ENCODE measurements at regions not wholly inside any gene's neighbourhood (a gene's known extent, or its start where the extent isn't known, plus 50 kb on each side); places are given as distances from the start of the nearest gene placed in this dataset.

DNA sequence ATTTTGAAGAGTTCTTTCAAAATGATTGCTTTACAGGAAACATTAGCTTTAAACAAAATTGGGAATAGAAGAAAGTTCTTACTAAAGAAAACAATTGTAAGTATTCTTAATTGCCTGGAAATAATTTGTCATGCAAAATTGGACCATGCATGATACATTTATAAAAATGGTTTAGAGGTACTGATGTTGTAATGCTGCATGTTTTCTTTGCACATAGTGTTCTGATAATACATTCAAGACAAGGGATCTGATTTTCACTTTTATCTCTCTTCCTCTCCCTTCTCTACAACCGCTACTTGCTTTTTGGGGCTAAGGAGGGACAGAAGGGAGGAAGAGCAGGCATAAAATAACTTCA, 211.6 kb upstream of the MPDZ start:
- no peak for DNase-seq (ENCODE audit: low read depth)

- DNase-seq (ENCODE audit: low read depth) = no peak
These were observed 208.4 kb upstream of the MPDZ start for GRCh38 chr9:13487936-13488335.

DNA sequence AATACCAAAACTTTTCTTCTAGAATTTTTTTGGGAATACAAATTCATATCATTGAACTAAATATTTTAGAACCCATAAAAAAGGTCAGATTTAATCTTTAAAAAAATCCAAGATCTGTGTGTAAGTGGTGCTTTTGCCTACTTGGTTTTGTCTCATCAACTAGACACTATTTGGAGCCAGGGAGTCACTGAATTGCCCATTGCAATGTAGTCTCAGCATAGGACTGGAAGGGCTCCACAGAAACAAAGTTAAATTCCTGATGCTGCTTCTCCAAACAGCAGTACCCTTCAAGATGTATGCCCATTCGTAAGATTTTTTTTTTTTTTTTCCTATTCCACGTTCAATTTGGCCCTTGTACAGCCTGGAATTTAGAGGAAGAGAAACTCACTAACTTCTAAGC, 208.0 kb upstream of the MPDZ start:
- no peak for DNase-seq (ENCODE audit: low read depth)

GRCh38 chr9:13487071-13487470, 207.6 kb upstream of the MPDZ start:
- no peak for DNase-seq (ENCODE audit: low read depth)

GRCh38 chr9:13485068-13485596, 205.6 kb upstream of the MPDZ start:
- peak; percentile 72 for DNase-seq (ENCODE audit: low read depth)

- no peak for DNase-seq (ENCODE audit: low read depth)
These were observed 204.7 kb upstream of the MPDZ start for GRCh38 chr9:13484186-13484585.

DNA sequence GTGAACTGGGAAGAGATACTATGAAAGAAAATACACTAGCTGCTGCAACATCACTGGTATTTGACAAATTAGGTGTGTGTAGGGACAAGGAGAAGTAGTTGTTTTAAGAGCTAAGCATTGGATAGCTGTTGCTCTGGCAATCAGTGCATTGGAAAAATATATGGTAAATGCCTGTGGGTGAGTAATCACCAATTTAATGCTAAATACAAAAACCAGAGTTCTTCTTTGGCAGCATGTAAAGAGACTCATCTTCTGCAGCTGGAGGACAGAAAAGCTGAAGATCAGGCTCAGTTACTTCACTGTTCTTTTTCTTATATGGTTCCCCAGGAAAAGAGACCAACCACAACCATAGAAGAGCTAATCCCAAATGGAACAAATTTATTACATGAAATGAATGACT, 201.8 kb upstream of the MPDZ start:
- no peak for DNase-seq (ENCODE audit: low read depth)

GRCh38 chr9:13480693-13481092, 201.2 kb upstream of the MPDZ start:
- no peak for DNase-seq (ENCODE audit: low read depth)

DNA sequence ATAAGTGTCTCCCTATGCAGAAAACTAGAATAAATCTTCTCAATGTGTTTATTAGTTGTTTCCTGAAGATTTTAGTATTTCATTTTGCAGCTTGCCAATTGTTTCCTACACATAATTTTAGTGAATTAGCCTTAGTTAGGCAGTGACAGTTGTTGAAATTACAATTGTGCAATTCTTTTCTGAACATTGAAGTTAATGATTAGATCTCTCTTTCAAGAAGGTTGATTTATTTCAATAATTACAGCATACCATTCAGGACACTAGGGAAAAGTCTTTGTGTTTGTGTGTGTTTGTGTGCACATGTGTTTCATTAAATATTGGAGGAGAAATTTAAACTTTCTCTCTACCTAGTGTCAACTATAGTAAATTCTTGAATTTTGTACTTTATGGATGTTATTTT, 199.6 kb upstream of the MPDZ start:
- DNase-seq (ENCODE audit: low read depth) = no peak

DNA sequence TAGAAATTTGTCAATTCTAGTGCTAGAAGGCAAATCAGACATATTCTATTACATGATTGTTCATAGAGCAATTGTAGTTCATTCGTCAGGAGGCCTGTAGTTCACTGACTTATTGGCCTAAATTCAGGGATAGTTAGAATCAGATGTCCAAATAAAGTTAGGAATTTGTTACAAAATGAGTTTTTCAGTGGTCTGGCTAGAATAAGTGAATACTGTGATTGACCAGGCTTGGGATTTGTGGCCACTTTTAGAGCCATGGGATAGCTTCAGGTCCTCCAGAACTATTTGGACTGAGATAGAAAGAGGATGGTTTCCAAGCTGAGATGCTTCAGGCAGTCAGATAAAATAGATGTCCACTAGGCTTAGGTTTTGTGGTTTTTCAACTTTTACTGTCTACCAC, 199.1 kb upstream of the MPDZ start:
- DNase-seq (ENCODE audit: low read depth) = peak; percentile 73

DNA sequence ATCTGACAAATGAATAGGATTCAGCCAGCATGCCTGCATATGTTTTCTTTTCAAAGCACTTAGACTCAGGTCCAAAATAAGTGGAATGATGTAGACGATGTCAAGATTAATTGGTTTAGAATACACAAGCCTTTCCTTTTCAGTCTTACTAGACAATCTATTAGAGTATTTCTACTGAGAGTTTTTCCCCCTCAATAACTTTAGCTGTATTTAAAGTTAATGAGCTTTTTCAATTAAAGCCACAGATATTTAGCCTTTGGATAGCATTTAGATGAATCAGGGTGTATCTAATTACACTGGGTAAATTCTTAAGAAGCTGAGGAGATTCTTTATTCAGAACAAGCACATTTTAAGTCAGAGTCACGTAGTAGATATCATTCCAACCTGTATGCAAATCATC, 198.7 kb upstream of the MPDZ start:
- DNase-seq (ENCODE audit: low read depth) = no peak

DNA sequence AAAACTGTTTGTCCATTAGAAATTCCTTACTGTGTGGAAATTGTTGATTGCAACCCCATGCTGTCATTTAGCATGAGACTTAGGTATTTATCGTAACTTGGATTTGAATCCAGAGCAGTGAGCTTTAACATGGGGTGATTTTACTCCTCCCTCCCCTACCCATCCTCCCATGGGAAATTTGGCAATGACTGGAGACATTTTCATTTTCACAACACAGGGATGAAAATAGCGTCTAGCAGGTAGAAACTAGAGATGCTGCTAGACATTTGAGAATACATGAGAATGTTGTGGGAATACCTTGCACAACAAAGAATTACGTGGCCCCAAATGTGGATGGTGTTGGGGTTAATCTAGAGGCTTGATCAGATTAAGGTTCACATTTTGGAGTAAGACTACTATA, 191.3 kb upstream of the MPDZ start:
- DNase-seq (ENCODE audit: low read depth) = no peak

GRCh38 chr9:13467157-13467556, 187.7 kb upstream of the MPDZ start:
- DNase-seq (ENCODE audit: low read depth) = no peak

- no peak for DNase-seq (ENCODE audit: low read depth)
These were observed 182.0 kb upstream of the MPDZ start for GRCh38 chr9:13461414-13461991.

- no peak for DNase-seq (ENCODE audit: low read depth)
These were observed 179.6 kb upstream of the MPDZ start for GRCh38 chr9:13459071-13459470.

- DNase-seq (ENCODE audit: low read depth) = no peak
These were observed 178.3 kb upstream of the MPDZ start for GRCh38 chr9:13457795-13458194.

DNA sequence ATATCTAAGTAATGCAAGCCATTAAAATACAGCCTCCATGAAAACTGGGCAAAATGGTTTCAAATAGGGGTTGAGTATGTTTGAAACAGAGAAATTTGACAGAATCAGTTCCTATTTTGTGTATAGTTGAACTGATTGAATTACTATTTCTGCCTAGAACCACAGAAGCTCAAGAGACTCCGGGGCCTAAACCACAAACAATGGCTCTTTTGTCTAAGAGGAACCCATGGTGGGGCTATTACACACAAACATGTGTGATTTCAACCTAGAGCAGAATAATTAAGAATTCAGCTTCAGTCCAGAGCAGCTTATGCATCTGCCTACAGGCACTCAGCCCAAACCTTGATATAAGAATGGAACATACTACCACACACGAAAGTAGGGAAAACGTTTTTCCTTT, 171.2 kb upstream of the MPDZ start:
- DNase-seq (ENCODE audit: low read depth) = no peak

- no peak for DNase-seq (ENCODE audit: low read depth)
These were observed 169.0 kb upstream of the MPDZ start for GRCh38 chr9:13448482-13448881.

DNA sequence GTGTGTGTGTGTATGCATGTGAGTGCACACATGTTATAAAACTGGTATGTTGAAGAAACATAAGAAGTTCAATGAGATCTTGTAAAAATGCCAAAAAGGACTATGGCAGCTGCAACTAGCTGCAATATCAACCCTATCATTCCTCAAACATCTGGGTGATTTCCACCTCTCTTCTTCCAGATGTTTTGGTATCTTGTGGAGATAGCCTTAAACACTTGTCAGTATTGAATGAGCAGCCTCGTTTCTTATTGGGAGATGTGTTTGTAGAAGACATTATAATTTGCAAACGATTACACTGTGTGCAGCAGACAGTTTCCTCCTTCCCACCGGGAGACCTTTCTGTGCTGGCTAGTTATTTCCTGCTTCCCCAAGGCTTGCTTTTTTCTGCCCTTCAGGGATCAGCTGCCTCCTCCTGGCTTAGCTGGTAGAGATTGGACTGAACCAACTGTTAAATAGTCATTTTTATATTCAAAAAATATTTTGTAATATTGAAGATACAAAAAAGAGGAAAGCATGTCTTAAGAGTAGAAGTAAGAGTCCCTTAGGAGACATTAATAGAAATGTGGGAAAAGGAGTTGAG, 168.4 kb upstream of the MPDZ start:
- no peak for DNase-seq (ENCODE audit: low read depth)

- DNase-seq (ENCODE audit: low read depth) = no peak
These were observed 167.7 kb upstream of the MPDZ start for GRCh38 chr9:13446938-13447842.

DNA sequence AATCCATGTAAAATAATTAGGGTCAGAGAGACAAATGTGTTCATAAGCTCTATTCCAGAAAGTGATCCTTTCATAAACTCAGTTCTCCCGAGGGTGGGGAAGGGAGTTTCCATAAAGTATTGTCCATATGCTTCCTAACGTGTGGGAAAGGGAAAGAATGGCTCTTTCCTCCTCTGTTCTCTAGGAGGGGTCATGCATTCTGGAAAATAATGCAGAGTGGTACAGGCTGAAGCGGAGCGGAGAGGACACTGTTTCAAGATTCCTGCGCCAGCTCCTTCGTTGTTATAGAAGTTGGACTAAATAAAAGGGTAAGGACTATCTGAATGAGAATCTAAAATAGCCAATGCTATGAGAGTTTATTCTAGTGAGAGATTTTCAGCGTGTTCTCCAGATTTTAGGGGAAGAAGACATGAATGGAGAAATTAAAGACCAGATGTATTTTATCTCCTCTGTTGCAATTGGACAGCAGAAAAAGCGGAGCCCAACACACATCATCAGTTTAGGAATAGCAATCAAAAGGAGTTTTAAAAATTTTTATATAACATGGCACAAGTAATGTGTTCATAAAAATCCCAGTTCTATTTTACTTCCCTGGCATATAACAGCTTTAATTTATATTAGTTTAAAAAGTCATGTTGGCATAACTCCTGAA, 166.9 kb upstream of the MPDZ start:
- DNase-seq (ENCODE audit: low read depth) = no peak

DNA sequence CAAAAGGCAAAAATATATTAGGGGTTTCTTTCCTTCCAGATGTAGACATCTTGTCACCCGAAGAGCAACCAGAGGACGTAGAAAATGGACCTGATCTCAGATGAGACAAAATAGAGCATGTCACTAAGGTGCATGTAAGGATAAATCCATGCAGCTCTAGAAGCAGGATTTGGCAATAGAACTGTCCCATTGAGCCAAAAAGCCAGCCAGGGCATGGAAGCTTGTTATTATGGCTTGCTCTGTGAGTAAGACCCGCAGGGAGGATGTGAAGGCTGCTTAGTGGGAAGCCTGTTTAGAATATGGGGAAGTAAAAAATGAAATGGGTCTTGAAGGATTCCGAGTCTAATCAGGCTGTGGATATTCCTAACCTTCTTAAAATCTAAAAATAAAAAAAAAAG, 165.6 kb upstream of the MPDZ start:
- no peak for DNase-seq (ENCODE audit: low read depth)
